Naive thymus-derived CD4-positive, alpha-beta T cell (primary cell): ENCODE measurements at regions not wholly inside any gene's neighbourhood (a gene's known extent, or its start where the extent isn't known, plus 50 kb on each side); places are given as distances from the start of the nearest gene placed in this dataset.

Experiments
- ATAC-seq: fragments of 150-1000 bp; cut with Tn5 transposase; 2 replicates; pipeline ENCODE4 v1.10.0; 2021; ENCODE audit warnings: mild to moderate bottlenecking, moderate library complexity
- CTCF ChIA-PET: fragments of 350-600 bp; sonication (Branson Sonifier 250); formaldehyde crosslinking; loops from one replicate; lab custom pipeline; 2021; ENCODE audit warnings: antibody characterized with exemption; lab: Charles Lee
- POLR2A ChIA-PET: fragments of 350-600 bp; sonication (Branson Sonifier 250); formaldehyde crosslinking; loops from one replicate; lab custom pipeline; 2021; ENCODE audit warnings: antibody characterized with exemption, inconsistent platforms; lab: Charles Lee
- DNase-seq, 9 donors: peaks; one replicate each; pipeline versions ENCODE4 v3.0.0 to v3.0.0-alpha.2; 2020 to 2022; ENCODE audit warnings: mixed read lengths in 1 of 9
- H3K27ac ChIP-seq: one replicate; pipeline ENCODE4 v1.7.0; 2013; ENCODE audit warnings: mild to moderate bottlenecking, low read depth, low read length, moderate library complexity
- H3K27me3 ChIP-seq, 2 donors: one replicate each; pipeline ENCODE4 v1.7.0; 2013; ENCODE audit warnings: low read length in 2 of 2, mild to moderate bottlenecking in 2 of 2, moderate library complexity in 2 of 2; ENCODE audit not compliant: control insufficient read depth in 2 of 2, insufficient read depth in 2 of 2
- H3K36me3 ChIP-seq, 3 experiments: 1 replicate in 2 of 3; 2 replicates in 1 of 3; pipeline ENCODE4 v1.7.0; 2013; ENCODE audit warnings: low read length in 3 of 3, mild to moderate bottlenecking in 3 of 3, moderate library complexity in 1 of 3; ENCODE audit not compliant: insufficient read depth in 3 of 3, control insufficient read depth in 2 of 3
- H3K4me1 ChIP-seq, 2 donors: one replicate each; pipeline ENCODE4 v1.7.0; 2013; ENCODE audit warnings: low read length in 2 of 2, mild to moderate bottlenecking in 2 of 2, moderate library complexity in 1 of 2; ENCODE audit not compliant: control insufficient read depth in 2 of 2, insufficient read depth in 2 of 2
- H3K4me3 ChIP-seq: 2 replicates; pipeline ENCODE4 v1.7.0; 2013; ENCODE audit warnings: mild to moderate bottlenecking, low read length
- H3K9me3 ChIP-seq, 3 experiments: 1 replicate in 2 of 3; 2 replicates in 1 of 3; pipeline ENCODE4 v1.7.0; 2013; ENCODE audit warnings: low read length in 3 of 3; ENCODE audit not compliant: control insufficient read depth in 2 of 3
- H3K27ac Mint-ChIP-seq, 9 donors: one replicate each; pipeline ENCODE4 v1.8.0; 2020 to 2022; ENCODE audit warnings: mixed read lengths in 9 of 9, mild to moderate bottlenecking in 8 of 9, moderate library complexity in 5 of 9, inconsistent platforms in 2 of 9
- H3K27me3 Mint-ChIP-seq, 5 donors: one replicate each; pipeline ENCODE4 v1.8.0; 2021 to 2022; ENCODE audit warnings: mixed read lengths in 5 of 5, mild to moderate bottlenecking in 1 of 5
- H3K36me3 Mint-ChIP-seq, 5 donors: one replicate each; pipeline ENCODE4 v1.8.0; 2020 to 2022; ENCODE audit warnings: mixed read lengths in 5 of 5, mild to moderate bottlenecking in 3 of 5, inconsistent platforms in 1 of 5
- H3K4me1 Mint-ChIP-seq, 7 donors: one replicate each; pipeline ENCODE4 v1.8.0; 2020 to 2022; ENCODE audit warnings: mixed read lengths in 7 of 7, mild to moderate bottlenecking in 3 of 7, inconsistent platforms in 1 of 7
- H3K4me3 Mint-ChIP-seq, 10 donors: one replicate each; pipeline ENCODE4 v1.8.0; 2020 to 2022; ENCODE audit warnings: mild to moderate bottlenecking in 10 of 10, mixed read lengths in 10 of 10, moderate library complexity in 6 of 10, inconsistent platforms in 2 of 10
- H3K9me3 Mint-ChIP-seq, 11 donors: one replicate each; pipeline ENCODE4 v1.8.0; 2020 to 2022; ENCODE audit warnings: mixed read lengths in 11 of 11, mild to moderate bottlenecking in 4 of 11, inconsistent platforms in 1 of 11, moderate library complexity in 1 of 11
- intact Hi-C, 2 donors: fragments of 100-400 bp; cut with micrococcal nuclease; formaldehyde crosslinking; loops; one replicate each; pipeline ENCODE4 v1.15.1; 2023

DNA sequence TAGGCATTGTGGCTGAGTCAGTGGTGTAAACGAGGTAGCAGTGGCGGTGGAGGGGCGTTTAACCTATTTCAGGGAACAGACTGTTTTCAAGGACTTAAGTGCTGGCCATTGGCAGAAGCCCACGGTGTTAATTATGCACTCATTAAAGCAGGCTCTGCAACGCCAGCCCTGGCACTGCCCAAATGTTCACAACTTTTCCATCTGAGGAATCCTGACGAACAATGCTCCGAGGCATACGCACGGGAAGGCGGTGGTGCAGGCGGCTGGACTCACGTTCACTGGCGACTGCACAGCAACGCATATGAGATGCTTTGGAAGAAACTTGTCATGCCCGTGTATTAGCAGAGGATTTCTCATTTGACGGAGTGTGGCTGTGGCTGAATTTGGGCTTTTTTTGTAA is 70.6 kb upstream of the SLC24A4 start:
- H3K27ac Mint-ChIP-seq, result no peak overlapping the region
- H3K36me3 ChIP-seq, result no peaks in the 10 kb centered on the region
- H3K4me3 ChIP-seq, result no peak overlapping the region
- H3K9me3 Mint-ChIP-seq, result peaks cover 0 to 2% (median 0%) of the 10 kb centered on the region in 11 donors
- no peak for DNase-seq
- H3K27ac ChIP-seq, result no peak overlapping the region
- H3K36me3 Mint-ChIP-seq, result no peaks in the 10 kb centered on the region
- CTCF ChIA-PET, result no interaction called here
- no peaks in the 10 kb centered on the region for H3K9me3 ChIP-seq
- no peaks in the 10 kb centered on the region for H3K4me1 ChIP-seq
- no peak overlapping the region for H3K4me3 Mint-ChIP-seq
- peaks cover 0 to 8% of the 10 kb centered on the region in 2 donors for H3K27me3 ChIP-seq
- H3K4me1 Mint-ChIP-seq, result peaks cover 5 to 18% (median 11%) of the 10 kb centered on the region in 7 donors
- intact Hi-C loops, result loop anchor here in 1 of 2 donors (10.0 kb wide), 1 partner anchor 72 kb away; the partner anchor contains the start of gene SLC24A4
- POLR2A ChIA-PET, result no interaction called here
- H3K27me3 Mint-ChIP-seq, result peaks cover 45 to 71% (median 53%) of the 10 kb centered on the region in 5 donors
- no peak for ATAC-seq

DNA sequence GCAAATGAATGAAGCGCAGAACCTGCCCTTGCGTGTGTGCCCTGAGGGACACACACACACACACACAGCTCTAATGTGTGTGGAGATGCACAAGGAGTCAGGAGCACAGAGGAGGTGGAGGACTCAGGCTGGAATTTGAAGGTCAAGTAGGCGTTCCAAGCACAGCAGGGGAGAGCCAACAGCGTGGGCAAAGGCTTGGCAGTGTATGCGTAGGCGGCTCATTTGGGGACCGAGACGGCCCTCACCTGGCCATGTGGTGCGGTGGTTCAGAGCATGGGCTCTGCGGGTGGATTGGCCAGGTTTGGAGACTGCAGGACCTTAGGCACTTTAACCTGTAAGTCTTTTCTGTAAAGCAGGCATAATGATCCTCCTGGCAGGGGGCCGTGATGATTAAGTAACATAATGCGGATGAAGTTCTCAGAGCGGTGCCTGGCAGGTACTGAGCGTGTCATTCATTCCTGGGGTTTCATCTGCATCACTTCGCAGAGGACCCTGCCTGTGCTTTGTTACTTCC is 69.5 kb upstream of the SLC24A4 start:
- CTCF ChIA-PET, result no interaction called here

DNA sequence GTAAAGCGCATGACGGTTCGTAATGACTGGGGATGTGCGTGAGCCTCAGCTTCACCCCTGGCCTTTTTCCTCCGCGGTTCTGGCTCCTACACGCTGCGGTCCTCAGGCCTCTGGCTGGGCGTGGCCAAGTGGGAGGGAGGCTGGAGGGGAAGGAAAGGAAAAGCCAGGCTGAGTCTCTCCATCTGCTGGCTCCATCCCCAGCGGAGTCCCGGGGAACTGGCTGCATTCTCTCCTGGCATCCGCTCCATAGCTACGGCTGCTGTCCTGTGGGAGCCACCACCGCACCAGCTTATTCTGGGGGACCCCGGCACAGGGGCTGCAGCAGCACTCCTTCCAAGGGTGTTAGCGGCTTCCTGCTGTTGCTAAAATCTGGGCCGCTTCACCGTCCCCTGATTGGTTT is 68.2 kb upstream of the SLC24A4 start:
- H3K4me1 ChIP-seq, result no peaks in the 10 kb centered on the region
- H3K4me3 ChIP-seq, result no peak overlapping the region
- H3K27me3 ChIP-seq, result peaks cover 0 to 8% of the 10 kb centered on the region in 2 donors
- POLR2A ChIA-PET, result no interaction called here
- CTCF ChIA-PET, result no interaction called here
- H3K27ac Mint-ChIP-seq, result no peak overlapping the region
- no peaks in the 10 kb centered on the region for H3K9me3 Mint-ChIP-seq
- ATAC-seq, result no peak
- no peak overlapping the region for H3K27ac ChIP-seq
- H3K9me3 ChIP-seq, result no peaks in the 10 kb centered on the region
- DNase-seq, result no peak
- intact Hi-C loops, result loop anchor here in 1 of 2 donors (10.0 kb wide), 1 partner anchor 70 kb away; the partner anchor contains the start of gene SLC24A4
- H3K27me3 Mint-ChIP-seq, result peaks cover 40 to 69% (median 53%) of the 10 kb centered on the region in 5 donors
- peak overlapping the region in 4 of 10 donors; percentile 9 to 44 (median 36) for H3K4me3 Mint-ChIP-seq
- no peaks in the 10 kb centered on the region for H3K36me3 Mint-ChIP-seq
- H3K4me1 Mint-ChIP-seq, result peaks cover 5 to 24% (median 12%) of the 10 kb centered on the region in 7 donors
- H3K36me3 ChIP-seq, result no peaks in the 10 kb centered on the region

More for the DNA sequence above, 69.5 kb upstream of the SLC24A4 start:
- no peaks in the 10 kb centered on the region for H3K36me3 Mint-ChIP-seq
- Histone ChIP-seq H3K4me1 (no peaks in the 10 kb centered on the region), H3K4me3 (no peak overlapping the region), H3K9me3 (no peaks in the 10 kb centered on the region), H3K27me3 (peaks cover 0 to 8% of the 10 kb centered on the region in 2 donors), H3K36me3 (no peaks in the 10 kb centered on the region), H3K27ac (no peak overlapping the region)
- ATAC-seq (no peak), DNase-seq (no peak)
- POLR2A ChIA-PET, result no interaction called here
- peaks cover 5 to 18% (median 12%) of the 10 kb centered on the region in 7 donors for H3K4me1 Mint-ChIP-seq
- no peaks in the 10 kb centered on the region for H3K9me3 Mint-ChIP-seq
- no peak overlapping the region for H3K27ac Mint-ChIP-seq
- intact Hi-C loops, result loop anchor here in 1 of 2 donors (10.0 kb wide), 1 partner anchor 71 kb away; the partner anchor contains the start of gene SLC24A4
- H3K27me3 Mint-ChIP-seq, result peaks cover 45 to 71% (median 53%) of the 10 kb centered on the region in 5 donors
- peak overlapping the region in 1 of 10 donors; percentile 53 for H3K4me3 Mint-ChIP-seq

DNA sequence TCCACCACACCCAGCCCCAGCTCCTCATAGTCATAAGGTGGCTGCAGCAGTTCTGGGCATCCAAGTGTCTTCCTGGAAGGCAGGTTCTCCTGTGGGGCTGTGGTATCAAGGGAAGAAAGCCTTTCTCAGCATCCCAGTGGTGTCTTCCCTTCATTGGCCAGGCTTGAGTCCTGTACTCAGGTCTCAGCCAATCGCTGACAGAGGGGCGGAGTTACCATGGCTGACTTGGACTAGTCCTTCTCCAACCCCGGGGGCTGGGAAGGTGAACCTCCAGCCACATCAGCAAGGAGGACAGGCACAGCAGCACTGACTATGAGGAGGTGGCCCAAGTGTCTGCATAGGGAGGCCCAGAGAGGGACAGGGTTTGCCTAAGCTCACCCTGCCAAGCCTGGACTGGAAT is 64.0 kb upstream of the SLC24A4 start:
- H3K4me1 ChIP-seq, result no peaks in the 10 kb centered on the region
- H3K27me3 ChIP-seq, result peaks cover 0 to 8% of the 10 kb centered on the region in 2 donors
- CTCF ChIA-PET, result interaction anchor here (0.7 kb wide), 1 partner anchor 72 kb away, joined by 3 read pairs; no protein-coding TSS in a partner anchor
- POLR2A ChIA-PET, result no interaction called here
- intact Hi-C loops, result loop anchor here in 1 of 2 donors (10.0 kb wide), 1 partner anchor 66 kb away; the partner anchor contains the start of gene SLC24A4
- peaks cover 5 to 27% (median 11%) of the 10 kb centered on the region in 7 donors for H3K4me1 Mint-ChIP-seq
- H3K9me3 ChIP-seq, result no peaks in the 10 kb centered on the region
- no peaks in the 10 kb centered on the region for H3K36me3 Mint-ChIP-seq
- H3K27ac Mint-ChIP-seq, result no peak overlapping the region
- DNase-seq (no peak), ATAC-seq (no peak)
- H3K27ac ChIP-seq, result no peak overlapping the region
- no peak overlapping the region for H3K4me3 ChIP-seq
- H3K36me3 ChIP-seq, result no peaks in the 10 kb centered on the region
- H3K27me3 Mint-ChIP-seq, result peaks cover 21 to 34% (median 28%) of the 10 kb centered on the region in 5 donors
- H3K9me3 Mint-ChIP-seq, result no peaks in the 10 kb centered on the region
- peak overlapping the region in 1 of 10 donors; percentile 25 for H3K4me3 Mint-ChIP-seq

DNA sequence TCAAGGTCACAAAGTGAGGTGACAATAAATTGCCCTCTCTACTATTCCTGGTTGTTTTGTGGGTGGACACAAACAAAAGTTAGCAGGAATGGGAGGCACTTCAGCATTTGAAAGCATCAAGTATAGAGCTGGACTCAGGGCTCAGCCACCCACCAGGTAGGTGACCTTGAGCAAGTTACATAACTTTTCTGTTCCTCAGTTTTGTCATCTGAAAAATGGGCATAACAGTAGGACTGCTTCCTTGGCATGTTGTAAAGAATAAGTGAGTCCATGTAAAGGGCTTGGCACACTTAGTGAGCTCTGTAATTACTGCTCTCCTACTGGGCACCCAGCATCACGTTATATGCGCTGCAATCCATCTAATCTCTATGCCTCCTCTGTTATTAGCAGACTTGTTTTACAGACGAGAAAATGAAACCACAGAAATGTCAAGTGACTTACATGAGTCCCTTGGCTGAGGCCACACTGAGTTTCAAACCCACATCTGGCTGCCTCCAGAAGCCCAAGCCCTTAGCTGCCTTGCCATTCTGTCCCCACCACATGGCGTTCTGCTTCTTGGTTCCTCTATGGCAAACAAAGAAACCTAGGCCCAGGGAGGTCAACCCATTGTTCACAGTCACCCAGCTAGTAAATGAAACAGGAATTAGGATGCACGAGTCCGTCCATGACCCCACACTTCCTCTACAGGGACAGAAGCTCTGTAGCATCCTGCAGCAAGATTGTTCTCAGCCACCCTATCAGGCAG is 63.2 kb upstream of the SLC24A4 start:
- Mint-ChIP-seq H3K4me3 (no peak overlapping the region), H3K27me3 (peaks cover 14 to 25% (median 21%) of the 10 kb centered on the region in 5 donors)

DNA sequence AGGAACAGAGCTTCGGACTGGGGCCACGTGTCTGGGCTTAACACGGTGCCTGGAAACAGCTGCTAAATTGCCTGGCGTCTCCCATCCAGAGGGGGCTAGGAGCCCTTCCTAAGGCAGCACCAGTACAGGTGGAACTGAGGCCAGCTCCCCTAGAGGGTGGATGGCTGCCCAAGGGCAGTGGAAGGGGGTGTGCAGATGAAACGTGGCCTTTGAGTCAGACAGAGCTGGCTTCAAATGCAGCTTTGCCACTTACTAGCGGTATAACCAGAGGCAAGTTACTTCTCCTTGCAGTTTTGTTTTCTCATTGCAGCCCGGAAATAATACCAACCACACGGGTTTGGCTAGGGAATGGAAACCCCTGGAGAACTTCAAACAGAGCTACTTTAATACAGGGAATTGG is 59.3 kb upstream of the SLC24A4 start:
- Histone ChIP-seq H3K36me3 (no peaks in the 10 kb centered on the region), H3K9me3 (no peaks in the 10 kb centered on the region), H3K27ac (no peak overlapping the region), H3K4me3 (no peak overlapping the region), H3K4me1 (no peaks in the 10 kb centered on the region), H3K27me3 (no peaks in the 10 kb centered on the region)
- no peaks in the 10 kb centered on the region for H3K9me3 Mint-ChIP-seq
- peak; percentile 52 for ATAC-seq
- H3K4me3 Mint-ChIP-seq, result no peak overlapping the region
- H3K27ac Mint-ChIP-seq, result peak overlapping the region in 1 of 9 donors; percentile 7
- H3K4me1 Mint-ChIP-seq, result peaks cover 0 to 17% (median 0%) of the 10 kb centered on the region in 7 donors
- DNase-seq, result no peak
- POLR2A ChIA-PET, result no interaction called here
- intact Hi-C loops, result no loop called here
- H3K27me3 Mint-ChIP-seq, result peaks cover 0 to 18% (median 0%) of the 10 kb centered on the region in 5 donors
- H3K36me3 Mint-ChIP-seq, result no peaks in the 10 kb centered on the region
- CTCF ChIA-PET, result no interaction called here

More for the DNA sequence above, 63.2 kb upstream of the SLC24A4 start:
- peaks cover 5 to 27% (median 5%) of the 10 kb centered on the region in 7 donors for H3K4me1 Mint-ChIP-seq
- Histone ChIP-seq H3K9me3 (no peaks in the 10 kb centered on the region), H3K4me3 (no peak overlapping the region), H3K4me1 (no peaks in the 10 kb centered on the region), H3K36me3 (no peaks in the 10 kb centered on the region), H3K27me3 (peaks cover 0 to 8% of the 10 kb centered on the region in 2 donors), H3K27ac (no peak overlapping the region)
- ATAC-seq (peak; percentile 80), DNase-seq (no peak)
- H3K36me3 Mint-ChIP-seq, result no peaks in the 10 kb centered on the region
- ChIA-PET POLR2A (no interaction called here), CTCF (no interaction called here)
- no peaks in the 10 kb centered on the region for H3K9me3 Mint-ChIP-seq
- intact Hi-C loops, result loop anchor here in 1 of 2 donors (10.0 kb wide), 1 partner anchor 65 kb away; the partner anchor contains the start of gene SLC24A4
- H3K27ac Mint-ChIP-seq, result no peak overlapping the region
